Superior temporal gyrus (tissue), 1 donor: ENCODE measurements at regions not wholly inside any gene's neighbourhood (a gene's known extent, or its start where the extent isn't known, plus 50 kb on each side); places are given as distances from the start of the nearest gene placed in this dataset.
"Not testable (repeated sequence)": the region's sequence is repeated elsewhere in the genome, so short reads cannot be mapped to it uniquely, and the experiment has no call there.

Experiments used
- DNase-seq: peaks from one replicate; pipeline ENCODE4 v3.0.0-alpha.2; 2016; ENCODE audit errors: extremely low spot score

DNA sequence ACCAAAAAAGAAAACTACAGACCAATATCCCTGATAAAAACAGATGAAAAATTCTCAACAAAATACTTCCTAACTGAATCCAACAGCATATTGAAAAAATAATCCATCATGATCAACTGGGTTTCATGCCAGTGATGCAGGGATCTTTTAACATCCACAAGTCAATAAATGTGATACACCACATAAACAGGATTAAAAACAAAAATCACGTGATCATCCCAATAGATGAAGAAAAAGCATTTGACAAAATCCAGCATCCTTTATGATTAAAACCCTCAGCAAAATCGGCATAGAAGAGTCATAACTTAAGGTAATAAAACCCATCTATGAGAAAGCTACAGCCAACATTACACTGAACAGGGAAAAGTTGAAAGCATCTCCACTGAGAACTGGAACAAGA, 107.5 kb downstream of the DCLK3 start:
- no peak for DNase-seq

DNA sequence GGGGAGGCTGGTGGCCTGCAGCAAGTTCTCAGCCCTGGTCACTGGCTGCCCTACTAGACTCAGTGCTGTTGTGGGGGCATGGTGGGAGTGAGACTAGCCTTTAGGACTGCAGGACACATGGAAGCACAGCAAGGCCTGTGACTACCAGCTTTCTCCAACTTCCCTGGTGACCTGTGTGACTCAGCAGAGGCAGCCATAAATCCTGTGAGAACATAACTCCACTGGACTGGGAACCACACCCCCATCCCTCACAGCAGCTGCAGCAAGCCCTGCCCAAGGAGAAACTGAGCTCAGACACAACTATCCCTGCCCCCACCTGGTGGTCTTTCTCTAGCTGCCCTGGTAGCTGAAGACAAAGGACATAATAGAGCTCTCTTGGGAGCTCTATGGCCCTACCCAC, 111.3 kb downstream of the DCLK3 start:
- DNase-seq = no peak

DNA sequence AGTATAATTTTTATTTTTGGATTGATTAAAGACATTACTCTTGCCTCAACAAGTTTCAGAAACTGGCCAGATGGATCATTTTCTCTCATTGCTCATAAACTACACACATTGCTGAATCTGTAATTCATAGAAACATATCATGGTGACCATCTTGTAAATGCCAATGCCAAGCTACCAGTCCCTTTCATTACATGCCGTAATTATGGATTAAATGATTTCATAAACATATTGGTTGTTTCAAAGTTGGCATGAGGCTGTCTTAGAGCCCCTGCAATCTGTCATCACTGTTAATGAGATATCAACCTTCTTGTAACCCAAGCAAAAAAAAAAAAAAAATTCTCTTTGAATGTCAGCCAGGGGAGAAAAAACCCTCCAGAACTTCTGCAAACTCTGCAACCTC, 112.2 kb downstream of the DCLK3 start:
- DNase-seq = no peak

DNA sequence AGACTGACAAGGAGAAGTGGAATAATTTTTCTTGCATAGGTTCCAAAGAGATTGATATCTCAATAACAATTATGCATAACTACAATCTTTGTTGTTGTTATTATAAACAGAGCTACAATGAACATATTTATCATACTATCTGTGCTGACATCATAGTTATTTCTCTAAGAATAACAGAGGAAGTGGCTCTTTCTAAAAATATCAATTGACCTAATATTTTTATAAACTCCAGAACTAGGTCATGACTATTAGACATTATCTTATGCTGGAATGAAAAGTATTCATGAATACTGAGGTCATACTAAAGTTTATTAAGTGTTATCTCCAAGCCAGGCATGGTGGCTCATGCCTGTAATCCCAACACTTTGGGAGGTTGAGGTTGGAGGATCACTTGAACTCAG, 114.1 kb downstream of the DCLK3 start:
- DNase-seq = no peak

DNA sequence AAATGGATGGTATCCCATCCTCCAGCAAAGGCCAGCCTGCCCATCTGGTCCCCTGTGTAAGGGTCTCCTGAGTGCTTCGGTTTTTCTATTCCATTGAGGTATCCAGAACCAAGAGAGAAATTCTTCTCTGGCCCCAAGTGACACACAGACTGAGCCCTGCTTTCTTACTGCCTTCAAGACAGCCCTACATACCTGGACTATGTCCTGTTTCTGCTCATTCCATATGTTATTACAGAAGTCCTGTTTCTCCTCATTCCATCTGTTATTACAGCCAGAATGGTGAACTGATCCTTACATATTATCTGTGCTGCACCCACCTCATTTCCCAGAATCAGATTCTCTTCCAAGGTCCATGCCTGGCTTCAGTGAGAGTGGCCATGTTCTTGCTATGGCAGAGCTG, 115.2 kb downstream of the DCLK3 start:
- DNase-seq = no peak

DNA sequence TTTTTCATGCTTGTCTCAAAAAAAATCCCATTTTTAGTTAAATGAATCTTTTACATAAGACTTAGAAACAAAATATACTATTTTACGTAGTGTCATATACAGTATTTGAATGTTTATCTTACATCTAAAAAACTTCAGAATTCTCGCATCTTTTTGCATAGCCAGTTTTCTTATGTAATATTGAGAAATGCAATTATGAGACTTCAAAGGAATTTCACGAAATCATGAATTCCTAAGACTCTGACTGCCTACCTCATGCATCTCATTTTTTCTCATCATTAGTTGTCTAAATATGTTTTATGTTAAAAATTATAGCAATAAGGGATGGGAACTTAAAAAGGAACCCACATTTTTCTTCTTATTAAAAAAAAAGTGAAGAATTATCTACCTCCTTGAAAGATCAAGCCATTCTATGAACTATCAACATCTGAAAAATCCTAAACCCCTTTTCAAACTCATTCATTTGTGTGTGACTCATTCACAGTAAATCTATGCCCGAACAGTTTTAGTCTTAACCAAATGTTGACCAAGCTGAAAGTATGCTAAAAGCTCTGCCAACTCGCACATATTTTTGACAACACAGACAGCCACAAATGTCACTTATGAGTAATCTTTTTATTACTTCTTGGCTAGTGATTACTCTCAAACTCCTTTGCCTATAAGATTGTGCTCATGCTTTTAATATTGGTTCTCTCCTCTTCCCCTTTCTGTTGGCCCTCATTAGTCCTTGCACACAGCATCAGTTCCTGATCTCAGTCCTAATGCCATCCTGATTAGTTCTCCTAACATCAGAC, 115.9 kb downstream of the DCLK3 start:
- DNase-seq = peak; percentile 10

DNA sequence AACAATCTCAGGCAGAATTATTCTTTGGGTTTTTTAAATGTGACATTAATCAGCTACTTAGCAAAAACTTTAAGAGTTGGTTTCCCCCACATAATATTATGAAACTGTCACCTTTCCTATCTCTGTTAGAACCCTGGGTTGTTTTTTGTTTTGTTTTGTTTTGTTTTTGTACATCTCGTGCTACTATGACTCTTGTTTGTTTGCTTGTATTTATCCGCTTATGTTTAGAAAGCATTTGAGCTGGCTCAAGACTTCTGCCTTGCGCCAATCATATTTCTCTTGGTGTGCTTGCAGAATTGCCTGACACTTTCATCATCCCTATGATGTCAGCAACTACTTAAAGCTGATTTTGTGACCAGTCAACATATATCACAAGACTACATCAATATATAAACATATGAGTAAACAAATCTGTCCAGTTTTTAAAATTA, 116.9 kb downstream of the DCLK3 start:
- no peak for DNase-seq

DNA sequence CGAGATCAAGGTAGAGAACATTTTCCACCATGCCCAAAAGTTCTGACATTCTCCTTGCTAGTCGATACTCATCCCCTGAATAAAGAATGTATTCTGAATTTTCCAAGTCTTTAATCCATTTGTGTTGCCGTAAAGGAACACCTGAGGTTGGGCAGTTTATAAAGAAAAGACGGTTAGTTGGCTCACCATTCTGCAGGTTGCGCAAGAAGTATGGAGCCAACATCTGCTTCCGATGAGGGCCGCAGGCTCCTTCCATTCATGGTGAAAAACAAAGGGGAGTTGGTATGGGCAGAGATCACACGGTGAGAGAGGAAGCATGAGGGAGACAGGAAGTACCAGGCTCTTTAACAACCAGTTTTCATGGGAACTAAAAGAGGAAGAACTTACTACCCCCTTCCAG, 121.2 kb downstream of the DCLK3 start:
- DNase-seq = no peak

DNA sequence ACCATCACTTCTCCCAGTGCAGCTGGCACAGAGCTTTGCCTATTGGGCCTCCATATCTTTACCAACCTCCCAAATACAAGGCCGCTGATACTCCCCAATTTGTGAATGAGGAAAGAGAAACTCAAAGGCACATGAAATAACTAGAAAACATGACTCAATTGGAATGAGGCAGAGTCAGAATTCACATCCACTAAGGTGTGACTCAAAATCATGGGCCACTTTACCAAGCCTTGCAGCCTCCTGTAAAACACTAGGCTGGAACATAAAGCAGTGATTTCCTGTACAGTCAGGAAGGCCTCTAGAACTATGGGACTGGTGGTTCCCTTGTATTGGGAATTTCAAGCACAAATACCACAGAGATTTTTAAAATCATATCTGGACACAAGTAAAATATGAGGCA, 128.6 kb downstream of the DCLK3 start:
- no peak for DNase-seq

DNA sequence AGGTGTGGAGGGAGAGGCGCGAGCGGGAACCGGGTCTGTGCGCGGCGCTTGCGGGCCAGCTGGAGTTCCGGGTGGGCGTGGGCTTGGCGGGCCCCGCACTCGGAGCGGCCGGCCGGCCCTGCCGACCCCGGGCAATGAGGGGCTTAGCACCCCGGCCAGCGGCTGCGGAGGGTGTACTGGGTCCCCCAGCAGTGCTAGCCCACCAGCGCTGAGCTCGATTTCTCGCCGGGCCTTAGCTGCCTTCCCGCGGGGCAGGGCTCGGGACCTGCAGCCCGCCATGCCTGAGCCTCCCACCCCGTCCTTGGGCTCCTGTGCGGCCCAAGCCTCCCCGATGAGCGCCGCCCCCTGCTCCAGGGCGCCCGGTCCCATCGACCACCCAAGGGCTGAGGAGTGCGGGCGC, 130.5 kb downstream of the DCLK3 start:
- DNase-seq = not testable (repeated sequence)

DNA sequence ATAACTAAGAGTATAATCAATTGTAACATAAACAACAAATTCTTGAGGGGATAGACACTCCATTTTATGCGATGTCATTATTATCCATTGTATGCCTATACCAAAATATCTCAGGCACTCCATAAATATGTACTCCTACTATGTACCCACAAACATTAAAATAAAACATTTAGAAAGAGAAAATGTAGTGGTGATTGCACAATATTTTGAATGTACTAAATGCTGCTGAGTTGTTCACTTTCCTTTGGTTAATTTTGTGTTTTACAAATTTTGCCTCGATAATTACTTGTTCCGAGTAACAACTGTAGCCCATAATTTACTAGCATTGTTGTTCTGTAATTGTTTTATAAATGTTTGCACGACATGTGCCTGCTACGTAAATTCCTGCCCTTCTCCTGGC, 131.3 kb downstream of the DCLK3 start:
- DNase-seq = no peak

DNA sequence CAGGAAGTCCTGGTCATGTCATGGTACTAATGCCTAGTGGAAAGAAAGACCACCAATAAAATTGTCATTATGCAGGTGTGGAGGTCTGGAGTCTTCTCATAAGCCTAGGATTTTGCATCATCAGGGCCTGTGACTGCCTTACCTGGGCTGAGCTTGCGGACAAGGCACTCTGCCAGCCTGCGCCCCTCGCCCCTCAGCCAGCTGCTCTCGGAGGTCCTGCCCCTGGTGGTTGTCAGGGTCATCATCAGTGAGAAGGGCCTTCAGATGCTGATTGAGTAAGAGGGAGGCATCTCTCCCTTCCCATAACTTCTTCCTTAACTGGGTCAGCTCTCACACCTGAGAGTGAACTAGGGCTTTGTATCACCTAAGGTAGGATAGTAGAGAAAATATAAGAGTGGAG, 132.8 kb downstream of the DCLK3 start:
- no peak for DNase-seq

DNA sequence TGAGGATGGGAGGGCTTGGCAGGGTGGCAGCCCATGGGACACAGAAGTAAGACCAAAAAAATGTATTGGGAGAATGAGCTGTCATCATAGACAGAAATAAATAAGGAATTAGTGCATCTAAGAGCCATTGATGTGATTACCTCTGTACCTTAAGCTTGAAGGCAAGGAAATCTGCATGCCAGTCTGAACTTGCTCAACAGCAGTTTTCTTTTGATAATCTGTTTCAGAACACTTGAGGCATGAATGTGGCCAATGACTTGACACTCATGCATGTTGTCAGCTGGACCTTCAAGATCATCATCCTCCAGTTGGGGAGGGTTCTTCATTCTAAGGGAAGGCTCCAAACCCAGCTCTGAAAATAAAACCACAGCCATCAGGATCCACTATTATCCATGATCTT, 148.5 kb downstream of the DCLK3 start:
- DNase-seq = no peak

DNA sequence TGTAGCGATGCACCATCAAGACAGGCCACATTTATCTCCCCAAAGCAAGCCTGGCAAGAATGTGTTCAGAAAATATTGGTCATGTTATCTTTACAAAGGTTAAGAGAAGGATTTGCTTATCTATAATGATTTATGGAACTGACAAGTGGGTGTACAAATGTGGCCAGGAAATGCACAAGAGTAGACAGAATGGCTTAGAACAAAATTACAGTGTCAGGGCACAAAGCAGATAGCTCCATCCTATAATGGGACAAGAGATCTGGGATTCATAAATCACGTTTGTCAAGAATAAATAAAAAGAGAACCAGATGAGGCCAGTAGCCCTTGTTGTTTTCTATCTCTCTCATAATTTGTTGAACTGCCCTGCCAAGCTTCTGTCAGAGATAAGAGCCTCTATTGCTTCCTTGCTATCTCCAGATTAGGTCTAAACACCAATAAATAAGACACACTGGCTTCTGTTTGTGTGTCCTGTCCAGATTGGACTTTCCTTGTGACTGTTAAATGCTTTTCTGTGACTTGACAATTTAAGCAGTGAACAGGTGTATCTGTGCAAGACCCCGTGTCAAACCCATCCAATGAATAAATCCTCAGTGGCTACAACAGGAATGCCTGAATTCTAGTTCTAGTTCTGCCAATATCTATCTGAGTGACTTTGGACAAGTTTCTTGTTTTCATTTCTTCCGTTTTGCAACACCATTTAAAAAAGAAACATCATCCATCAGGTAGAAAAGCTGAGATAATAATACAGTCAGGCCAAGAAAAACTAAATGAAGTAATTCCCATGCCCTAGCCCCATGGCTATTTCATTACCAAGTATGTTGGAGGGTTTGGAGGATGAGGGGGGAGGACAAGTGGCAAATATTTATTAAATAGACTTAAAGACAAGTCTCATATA, 157.2 kb downstream of the DCLK3 start:
- no peak for DNase-seq

DNA sequence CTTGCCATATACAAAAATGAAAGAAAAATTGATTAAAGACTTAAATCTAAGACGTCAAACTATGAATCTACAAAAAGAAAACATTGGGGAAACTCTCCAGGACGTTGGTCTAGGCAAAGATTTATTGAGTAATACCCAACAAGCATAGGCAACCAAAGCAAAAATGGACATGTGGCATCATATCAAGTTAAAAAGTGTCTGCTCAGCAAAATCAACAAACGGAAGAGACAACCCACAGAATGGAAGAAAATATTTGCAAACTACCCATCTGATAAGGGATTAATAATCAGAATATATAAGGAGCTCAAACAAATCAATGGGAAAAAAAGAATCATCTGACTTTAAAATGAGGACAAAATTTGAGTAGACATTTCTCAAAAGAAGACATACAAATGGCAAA, 160.9 kb downstream of the DCLK3 start:
- no peak for DNase-seq

DNA sequence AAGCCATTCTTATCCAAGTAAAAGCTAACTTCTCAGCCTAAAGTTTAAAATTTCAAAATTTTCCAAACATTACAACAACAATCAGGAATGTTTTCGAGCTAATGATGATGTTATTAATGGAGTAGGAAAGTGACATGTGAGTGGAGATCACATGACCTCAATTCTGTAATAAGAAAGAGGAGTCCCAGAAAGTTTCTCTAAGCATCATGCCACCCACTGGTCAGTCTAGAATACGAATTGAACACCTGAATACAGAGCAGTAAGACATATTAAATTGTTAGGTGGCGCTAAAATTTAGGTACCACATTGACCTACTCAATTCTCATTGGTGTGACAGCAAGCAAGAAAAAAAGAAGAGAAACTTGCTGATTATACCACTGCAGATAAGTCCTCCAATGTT, 163.9 kb downstream of the DCLK3 start:
- no peak for DNase-seq
